ENCODE measurements at regions not wholly inside any gene's neighbourhood (a gene's known extent, or its start where the extent isn't known, plus 50 kb on each side); places are given as distances from the start of the nearest gene placed in this dataset.

GRCh38 chr15:66875588-66876420 is 173.8 kb downstream of the SMAD6 start:
- no peak overlapping the region for H3K4me3 ChIP-seq (ENCODE audit: low read depth, low read length)
- no peak for DNase-seq (ENCODE audit: low read depth)
- TF ChIP-seq CTCF (IDR thresholded peaks at IDR 0.05; ENCODE audit: insufficient read depth, low read depth, low read length), result no peak

GRCh38 chr15:66876421-66876730 is 174.3 kb downstream of the SMAD6 start:
- no peak overlapping the region for H3K4me3 ChIP-seq (ENCODE audit: low read depth, low read length)
- no peak for TF ChIP-seq CTCF (IDR thresholded peaks at IDR 0.05; ENCODE audit: insufficient read depth, low read depth, low read length)
- no peak for DNase-seq (ENCODE audit: low read depth)

- no peak for TF ChIP-seq CTCF (IDR thresholded peaks at IDR 0.05; ENCODE audit: insufficient read depth, low read depth, low read length)
- no peak for DNase-seq (ENCODE audit: low read depth)
- H3K4me3 ChIP-seq (ENCODE audit: low read depth, low read length), result no peak overlapping the region
Measured at GRCh38 chr15:66876731-66877476, 174.9 kb downstream of the SMAD6 start.

- no peak for DNase-seq (ENCODE audit: low read depth)
- no peak for TF ChIP-seq CTCF (IDR thresholded peaks at IDR 0.05; ENCODE audit: insufficient read depth, low read depth, low read length)
- no peak overlapping the region for H3K4me3 ChIP-seq (ENCODE audit: low read depth, low read length)
Measured at GRCh38 chr15:66877477-66878271, 175.6 kb downstream of the SMAD6 start.

- no peak for DNase-seq (ENCODE audit: low read depth)
- no peak overlapping the region for H3K4me3 ChIP-seq (ENCODE audit: low read depth, low read length)
- TF ChIP-seq CTCF (IDR thresholded peaks at IDR 0.05; ENCODE audit: insufficient read depth, low read depth, low read length), result no peak
Measured at GRCh38 chr15:66878761-66879160, 176.7 kb downstream of the SMAD6 start.

- no peak for TF ChIP-seq CTCF (IDR thresholded peaks at IDR 0.05; ENCODE audit: insufficient read depth, low read depth, low read length)
- no peak for DNase-seq (ENCODE audit: low read depth)
Measured at GRCh38 chr15:66879531-66880368, 177.7 kb downstream of the SMAD6 start.

More at GRCh38 chr15:66879531-66880368, 177.7 kb downstream of the SMAD6 start:
- H3K4me3 ChIP-seq (ENCODE audit: low read depth, low read length), result no peak overlapping the region

All from fibroblast of villous mesenchyme (primary cell).